ENCODE measurements at regions not wholly inside any gene's neighbourhood (a gene's known extent, or its start where the extent isn't known, plus 50 kb on each side); places are given as distances from the start of the nearest gene placed in this dataset.
A peak's percentile ranks its signal among the peaks of the same experiment; 100 is the strongest.

GRCh38 chr5:28766565-28767158 is 1728.3 kb upstream of the CDH9 start:
- peak; percentile 22 for TF ChIP-seq CTCF (IDR thresholded peaks at IDR 0.05; ENCODE audit: borderline replicate concordance, extremely low read depth, insufficient read depth)
- peak; percentile 98 for FAIRE-seq
- H3K4me3 ChIP-seq (ENCODE audit: low read length in 3 of 3): no peak overlapping the region
- H3K36me3 ChIP-seq (ENCODE audit: control insufficient read depth in 2 of 3, insufficient read depth in 3 of 3, low read length in 3 of 3): no peaks in the 10 kb centered on the region
- no peaks in the 10 kb centered on the region for H3K4me1 ChIP-seq (ENCODE audit: control insufficient read depth in 2 of 3, insufficient read depth in 2 of 3, low read depth in 1 of 3, low read length in 3 of 3)
- DNase-seq: peak in 3 of 5 donors; percentile 20 to 80 (median 62)
- H3K9ac ChIP-seq (ENCODE audit: low read length in 3 of 3): no peak overlapping the region
- no peaks in the 10 kb centered on the region for H3K27me3 ChIP-seq (ENCODE audit: control insufficient read depth, insufficient read depth, low read length)
- no peaks in the 10 kb centered on the region for H3K9me3 ChIP-seq (ENCODE audit: control insufficient read depth in 2 of 3, insufficient read depth in 1 of 3, low read length in 3 of 3)
- intact Hi-C loops (cut with DNase I): no loop called here
- no peak overlapping the region for H3K27ac ChIP-seq (ENCODE audit: low read depth in 2 of 2, low read length in 2 of 2)

- H3K9ac ChIP-seq (ENCODE audit: low read length in 3 of 3): no peak overlapping the region
- DNase-seq (peak in 3 of 5 donors; percentile 11 to 68 (median 54)), FAIRE-seq (no peak)
- no peak overlapping the region for H3K27ac ChIP-seq (ENCODE audit: low read depth in 2 of 2, low read length in 2 of 2)
- no peaks in the 10 kb centered on the region for H3K36me3 ChIP-seq (ENCODE audit: control insufficient read depth in 2 of 3, insufficient read depth in 3 of 3, low read length in 3 of 3)
- H3K27me3 ChIP-seq (ENCODE audit: control insufficient read depth, insufficient read depth, low read length): no peaks in the 10 kb centered on the region
- H3K4me3 ChIP-seq (ENCODE audit: low read length in 3 of 3): no peak overlapping the region
- H3K4me1 ChIP-seq (ENCODE audit: control insufficient read depth in 2 of 3, insufficient read depth in 2 of 3, low read depth in 1 of 3, low read length in 3 of 3): no peaks in the 10 kb centered on the region
- intact Hi-C loops (cut with DNase I): no loop called here
- no peak for TF ChIP-seq CTCF (IDR thresholded peaks at IDR 0.05; ENCODE audit: borderline replicate concordance, extremely low read depth, insufficient read depth)
- H3K9me3 ChIP-seq (ENCODE audit: control insufficient read depth in 2 of 3, insufficient read depth in 1 of 3, low read length in 3 of 3): no peaks in the 10 kb centered on the region
Observed at GRCh38 chr5:28751396-28751795, 1713.0 kb upstream of the CDH9 start.

- Histone ChIP-seq H3K4me1 (ENCODE audit: control insufficient read depth in 2 of 3, insufficient read depth in 2 of 3, low read depth in 1 of 3, low read length in 3 of 3) (no peaks in the 10 kb centered on the region), H3K4me3 (ENCODE audit: low read length in 3 of 3) (no peak overlapping the region), H3K9me3 (ENCODE audit: control insufficient read depth in 2 of 3, insufficient read depth in 1 of 3, low read length in 3 of 3) (no peaks in the 10 kb centered on the region), H3K27ac (ENCODE audit: low read depth in 2 of 2, low read length in 2 of 2) (no peak overlapping the region), H3K36me3 (ENCODE audit: control insufficient read depth in 2 of 3, insufficient read depth in 3 of 3, low read length in 3 of 3) (no peaks in the 10 kb centered on the region), H3K9ac (ENCODE audit: low read length in 3 of 3) (no peak overlapping the region), H3K27me3 (ENCODE audit: control insufficient read depth, insufficient read depth, low read length) (no peaks in the 10 kb centered on the region)
- intact Hi-C loops (cut with DNase I): no loop called here
- no peak for FAIRE-seq
- no peak for TF ChIP-seq CTCF (IDR thresholded peaks at IDR 0.05; ENCODE audit: borderline replicate concordance, extremely low read depth, insufficient read depth)
- DNase-seq: no peak
Observed at GRCh38 chr5:28750251-28750650, 1711.9 kb upstream of the CDH9 start.

DNA sequence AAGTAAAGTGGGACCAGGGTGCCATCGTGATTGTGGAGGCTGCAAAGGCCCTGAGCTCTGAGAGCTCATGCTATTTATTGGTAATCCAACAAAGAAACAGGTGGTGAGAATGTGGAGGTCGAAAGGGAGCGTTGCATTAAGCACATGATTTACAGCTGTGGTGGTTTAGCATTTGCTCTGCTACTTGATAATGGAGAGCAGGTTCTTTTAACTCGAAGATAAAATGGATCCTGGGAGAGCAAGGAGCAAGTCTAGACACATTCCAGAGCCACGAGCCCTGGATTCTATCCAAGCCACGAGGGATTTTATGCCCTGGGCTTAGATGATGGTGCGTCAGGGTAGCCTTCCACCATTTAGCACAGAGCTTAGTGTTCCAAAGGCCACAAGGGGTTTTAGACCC is 1710.1 kb upstream of the CDH9 start:
- Histone ChIP-seq H3K27me3 (ENCODE audit: control insufficient read depth, insufficient read depth, low read length) (no peaks in the 10 kb centered on the region), H3K4me1 (ENCODE audit: control insufficient read depth in 2 of 3, insufficient read depth in 2 of 3, low read depth in 1 of 3, low read length in 3 of 3) (no peaks in the 10 kb centered on the region), H3K9me3 (ENCODE audit: control insufficient read depth in 2 of 3, insufficient read depth in 1 of 3, low read length in 3 of 3) (no peaks in the 10 kb centered on the region), H3K27ac (ENCODE audit: low read depth in 2 of 2, low read length in 2 of 2) (no peak overlapping the region), H3K4me3 (ENCODE audit: low read length in 3 of 3) (no peak overlapping the region), H3K9ac (ENCODE audit: low read length in 3 of 3) (no peak overlapping the region), H3K36me3 (ENCODE audit: control insufficient read depth in 2 of 3, insufficient read depth in 3 of 3, low read length in 3 of 3) (no peaks in the 10 kb centered on the region)
- DNase-seq: peak in 2 of 5 donors; percentile 15 to 22
- intact Hi-C loops (cut with DNase I): no loop called here
- TF ChIP-seq CTCF (IDR thresholded peaks at IDR 0.05; ENCODE audit: borderline replicate concordance, extremely low read depth, insufficient read depth): no peak
- FAIRE-seq: no peak
